ENCODE measurements at regions not wholly inside any gene's neighbourhood (a gene's known extent, or its start where the extent isn't known, plus 50 kb on each side); places are given as distances from the start of the nearest gene placed in this dataset.

GRCh38 chr2:106997204-106997603 is 111.2 kb upstream of the ST6GAL2 start:
- H3K36me3 ChIP-seq (ENCODE audit: insufficient read depth, low read length, poor library complexity, severe bottlenecking), result no peaks in the 10 kb centered on the region
- no peak for DNase-seq (ENCODE audit: low spot score)
- H3K4me3 ChIP-seq (ENCODE audit: low read depth, low read length, poor library complexity, severe bottlenecking), result no peak overlapping the region
- BruUV-seq (replicated peaks), result no TSS peak
- H3K4me1 ChIP-seq (ENCODE audit: insufficient read depth, low read length, poor library complexity, severe bottlenecking), result no peaks in the 10 kb centered on the region
- ChIA-PET CTCF (no interaction called here), POLR2A (ENCODE audit: low non-redundant PET) (no interaction called here)
- H3K27ac ChIP-seq (ENCODE audit: low read depth, low read length, poor library complexity, severe bottlenecking), result no peak overlapping the region
- H3K27me3 ChIP-seq (replicated peaks; ENCODE audit: insufficient read depth, low read depth, low read length, poor library complexity), result no peaks in the 10 kb centered on the region
- TF ChIP-seq CTCF (conservative IDR thresholded peaks at IDR 0.05; ENCODE audit: low read depth, low read length) (no peak), EZH2 (IDR thresholded peaks at IDR 0.05; ENCODE audit: borderline replicate concordance, low read depth, low read length, poor library complexity, severe bottlenecking) (no peak)
- H3K9me3 ChIP-seq (ENCODE audit: low read depth, low read length, poor library complexity, severe bottlenecking), result no peaks in the 10 kb centered on the region
- intact Hi-C loops (cut with micrococcal nuclease; ENCODE audit: unreplicated experiment), result no loop called here

GRCh38 chr2:107001062-107001461 is 115.1 kb upstream of the ST6GAL2 start:
- intact Hi-C loops (cut with micrococcal nuclease; ENCODE audit: unreplicated experiment), result no loop called here
- no TSS peak for BruUV-seq (replicated peaks)
- POLR2A ChIA-PET (ENCODE audit: low non-redundant PET), result no interaction called here
- Histone ChIP-seq H3K27ac (ENCODE audit: low read depth, low read length, poor library complexity, severe bottlenecking) (no peak overlapping the region), H3K4me3 (ENCODE audit: low read depth, low read length, poor library complexity, severe bottlenecking) (no peak overlapping the region), H3K9me3 (ENCODE audit: low read depth, low read length, poor library complexity, severe bottlenecking) (no peaks in the 10 kb centered on the region), H3K36me3 (ENCODE audit: insufficient read depth, low read length, poor library complexity, severe bottlenecking) (no peaks in the 10 kb centered on the region), H3K27me3 (replicated peaks; ENCODE audit: insufficient read depth, low read depth, low read length, poor library complexity) (no peaks in the 10 kb centered on the region), H3K4me1 (ENCODE audit: insufficient read depth, low read length, poor library complexity, severe bottlenecking) (no peaks in the 10 kb centered on the region)
- TF ChIP-seq EZH2 (IDR thresholded peaks at IDR 0.05; ENCODE audit: borderline replicate concordance, low read depth, low read length, poor library complexity, severe bottlenecking) (no peak), CTCF (conservative IDR thresholded peaks at IDR 0.05; ENCODE audit: low read depth, low read length) (no peak)
- DNase-seq (ENCODE audit: low spot score), result no peak
- CTCF ChIA-PET, result no interaction called here

- no peak overlapping the region for H3K4me3 ChIP-seq (ENCODE audit: low read depth, low read length, poor library complexity, severe bottlenecking)
- CTCF ChIA-PET, result no interaction called here
- no peaks in the 10 kb centered on the region for H3K9me3 ChIP-seq (ENCODE audit: low read depth, low read length, poor library complexity, severe bottlenecking)
- H3K27ac ChIP-seq (ENCODE audit: low read depth, low read length, poor library complexity, severe bottlenecking), result no peak overlapping the region
- POLR2A ChIA-PET (ENCODE audit: low non-redundant PET), result no interaction called here
- DNase-seq (ENCODE audit: low spot score), result no peak
- intact Hi-C loops (cut with micrococcal nuclease; ENCODE audit: unreplicated experiment), result no loop called here
- no peaks in the 10 kb centered on the region for H3K27me3 ChIP-seq (replicated peaks; ENCODE audit: insufficient read depth, low read depth, low read length, poor library complexity)
- TF ChIP-seq CTCF (conservative IDR thresholded peaks at IDR 0.05; ENCODE audit: low read depth, low read length) (no peak), EZH2 (IDR thresholded peaks at IDR 0.05; ENCODE audit: borderline replicate concordance, low read depth, low read length, poor library complexity, severe bottlenecking) (no peak)
- H3K36me3 ChIP-seq (ENCODE audit: insufficient read depth, low read length, poor library complexity, severe bottlenecking), result no peaks in the 10 kb centered on the region
- no TSS peak for BruUV-seq (replicated peaks)
- H3K4me1 ChIP-seq (ENCODE audit: insufficient read depth, low read length, poor library complexity, severe bottlenecking), result no peaks in the 10 kb centered on the region
Measured at GRCh38 chr2:107001551-107001950, 115.6 kb upstream of the ST6GAL2 start.

All from A673 (cell line).